T-cell (primary cell): ENCODE measurements at regions not wholly inside any gene's neighbourhood (a gene's known extent, or its start where the extent isn't known, plus 50 kb on each side); places are given as distances from the start of the nearest gene placed in this dataset.

ENCODE experiments used
- ATAC-seq, 4 experiments: fragments of 200-7000 bp in 3 of 4; fragments of 150-1000 bp in 1 of 4; cut with Tn5 transposase; replicated peaks in 1 of 4; 1 replicate in 3 of 4; 2 replicates in 1 of 4; pipeline ENCODE4 v1.10.0; 2021; ENCODE audit warnings: moderate library complexity in 3 of 4, mild to moderate bottlenecking in 2 of 4, moderate number of reproducible peaks in 1 of 4
- CTCF ChIA-PET, 2 donors: fragments of 300-600 bp; sonication (Branson Sonifier 250); formaldehyde crosslinking; loops; one replicate each; lab custom pipeline; 2022; ENCODE audit warnings: antibody characterized with exemption in 2 of 2; lab: Charles Lee
- POLR2A ChIA-PET, 2 donors: fragments of 300-600 bp; sonication (Branson Sonifier 250); formaldehyde crosslinking; loops; one replicate each; lab custom pipeline; 2022; ENCODE audit warnings: antibody characterized with exemption in 2 of 2; lab: Charles Lee
- DNase-seq, 35 experiments: peaks; one replicate each; pipeline versions ENCODE4 v3.0.0 to v3.0.0-alpha.2; 2013 to 2023
- H3K27ac ChIP-seq: one replicate; pipeline ENCODE4 v1.5.1; 2013; ENCODE audit warnings: low read length
- H3K27me3 ChIP-seq, 2 experiments: replicated peaks in 1 of 2; 1 replicate in 1 of 2; 2 replicates in 1 of 2; pipeline versions ENCODE4 v1.6.1 to v1.7.0; 2013; ENCODE audit warnings: low read length in 1 of 2, mixed read lengths in 1 of 2; ENCODE audit not compliant: control insufficient read depth in 2 of 2, insufficient read depth in 2 of 2; ENCODE audit errors: extremely low read depth in 1 of 2
- H3K36me3 ChIP-seq, 2 donors: 1 replicate in 1 of 2; 2 replicates in 1 of 2; pipeline versions ENCODE4 v1.6.1 to v1.7.0; 2013; ENCODE audit warnings: low read length in 1 of 2; ENCODE audit not compliant: control insufficient read depth in 2 of 2, insufficient read depth in 1 of 2; ENCODE audit errors: extremely low read depth in 1 of 2
- H3K4me1 ChIP-seq, 2 experiments: 1 replicate in 1 of 2; 2 replicates in 1 of 2; pipeline versions ENCODE4 v1.6.1 to v1.7.0; 2013; ENCODE audit warnings: low read length in 2 of 2, mixed read lengths in 1 of 2; ENCODE audit not compliant: insufficient read depth in 2 of 2, control insufficient read depth in 1 of 2; ENCODE audit errors: extremely low read depth in 1 of 2
- H3K4me3 ChIP-seq, 2 donors: 1 replicate in 1 of 2; 2 replicates in 1 of 2; pipeline versions ENCODE4 v1.5.1 to v1.7.0; 2013; ENCODE audit warnings: mild to moderate bottlenecking in 2 of 2, low read length in 1 of 2, moderate library complexity in 1 of 2; ENCODE audit not compliant: control insufficient read depth in 1 of 2; ENCODE audit errors: extremely low read depth in 1 of 2
- H3K9me3 ChIP-seq: 2 replicates; pipeline ENCODE4 v1.7.0; 2013
- H3K27ac Mint-ChIP-seq, 2 donors: one replicate each; pipeline ENCODE4 v1.8.0; 2020 to 2021; ENCODE audit warnings: mild to moderate bottlenecking in 2 of 2, mixed read lengths in 2 of 2
- H3K27me3 Mint-ChIP-seq, 2 donors: one replicate each; pipeline ENCODE4 v1.8.0; 2021 to 2022; ENCODE audit warnings: mixed read lengths in 2 of 2
- H3K36me3 Mint-ChIP-seq: one replicate; pipeline ENCODE4 v1.8.0; 2021; ENCODE audit warnings: mixed read lengths
- H3K4me1 Mint-ChIP-seq, 3 donors: one replicate each; pipeline ENCODE4 v1.8.0; 2020 to 2022; ENCODE audit warnings: mixed read lengths in 3 of 3, mild to moderate bottlenecking in 1 of 3
- H3K4me3 Mint-ChIP-seq, 3 donors: one replicate each; pipeline ENCODE4 v1.8.0; 2020 to 2022; ENCODE audit warnings: mild to moderate bottlenecking in 3 of 3, mixed read lengths in 3 of 3, moderate library complexity in 3 of 3
- H3K9me3 Mint-ChIP-seq, 3 donors: one replicate each; pipeline ENCODE4 v1.8.0; 2020 to 2022; ENCODE audit warnings: mixed read lengths in 3 of 3
- WGBS: methylation state at CpG from one replicate; pipeline ENCODE4 v1.1.5; 2013; ENCODE audit warnings: missing lambda C conversion rate; ENCODE audit not compliant: insufficient coverage; 5-methylcytosine and 5-hydroxymethylcytosine counted together

- H3K9me3 Mint-ChIP-seq, result no peaks in the 10 kb centered on the region
- Histone ChIP-seq H3K27ac (no peak overlapping the region), H3K36me3 (no peaks in the 10 kb centered on the region), H3K9me3 (no peaks in the 10 kb centered on the region), H3K27me3 (no peaks in the 10 kb centered on the region), H3K4me3 (no peak overlapping the region), H3K4me1 (no peaks in the 10 kb centered on the region)
- CTCF ChIA-PET, result interaction anchor here in 1 of 2 donors (0.5 kb wide), 1 partner anchor 99 kb away, joined by 4 read pairs; no protein-coding TSS in a partner anchor
- H3K27me3 Mint-ChIP-seq, result no peaks in the 10 kb centered on the region
- no peak for DNase-seq
- no peak overlapping the region for H3K4me3 Mint-ChIP-seq
- WGBS, result 83% methylated on average over 1 of the region's 4 CpGs
- peaks cover 14% of the 10 kb centered on the region for H3K36me3 Mint-ChIP-seq
- no peak overlapping the region for H3K27ac Mint-ChIP-seq
- ATAC-seq, result no peak
- POLR2A ChIA-PET, result no interaction called here
- H3K4me1 Mint-ChIP-seq, result peaks cover 5 to 28% (median 15%) of the 10 kb centered on the region in 3 donors
These were observed 79.9 kb upstream of the FUCA2 start for GRCh38 chr6:143591441-143591840.

- no peaks in the 10 kb centered on the region for H3K4me1 ChIP-seq
- WGBS, result 100% methylated on average over 1 of the region's 4 CpGs
- Mint-ChIP-seq H3K9me3 (no peaks in the 10 kb centered on the region), H3K27me3 (no peaks in the 10 kb centered on the region), H3K27ac (no peak overlapping the region), H3K36me3 (peaks cover 14% of the 10 kb centered on the region), H3K4me3 (no peak overlapping the region), H3K4me1 (peaks cover 5 to 14% (median 5%) of the 10 kb centered on the region in 3 donors)
- no peaks in the 10 kb centered on the region for H3K36me3 ChIP-seq
- ATAC-seq (no peak), DNase-seq (no peak)
- H3K27me3 ChIP-seq, result no peaks in the 10 kb centered on the region
- ChIA-PET POLR2A (no interaction called here), CTCF (interaction anchor here in 1 of 2 donors (1.0 kb wide), 1 partner anchor 156 kb away, joined by 3 read pairs; no protein-coding TSS in a partner anchor)
- no peak overlapping the region for H3K27ac ChIP-seq
- no peaks in the 10 kb centered on the region for H3K9me3 ChIP-seq
- H3K4me3 ChIP-seq, result no peak overlapping the region
These were observed 77.6 kb upstream of the FUCA2 start for GRCh38 chr6:143589162-143589561.

- H3K27ac ChIP-seq, result no peak overlapping the region
- no peaks in the 10 kb centered on the region for H3K36me3 ChIP-seq
- H3K27me3 Mint-ChIP-seq, result no peaks in the 10 kb centered on the region
- no peaks in the 10 kb centered on the region for H3K9me3 ChIP-seq
- H3K27me3 ChIP-seq, result no peaks in the 10 kb centered on the region
- H3K36me3 Mint-ChIP-seq, result peaks cover 14% of the 10 kb centered on the region
- H3K27ac Mint-ChIP-seq, result no peak overlapping the region
- ChIA-PET POLR2A (no interaction called here), CTCF (interaction anchor here in 1 of 2 donors (0.9 kb wide), 1 partner anchor 17 kb away, joined by 3 read pairs; no protein-coding TSS in a partner anchor)
- no peak for ATAC-seq
- 100% methylated on average over 2 of the region's 6 CpGs for WGBS
- no peaks in the 10 kb centered on the region for H3K4me1 ChIP-seq
- no peak overlapping the region for H3K4me3 Mint-ChIP-seq
- H3K4me3 ChIP-seq, result no peak overlapping the region
- H3K9me3 Mint-ChIP-seq, result no peaks in the 10 kb centered on the region
- DNase-seq, result no peak
- peaks cover 0 to 12% (median 4%) of the 10 kb centered on the region in 3 donors for H3K4me1 Mint-ChIP-seq
These were observed 75.0 kb upstream of the FUCA2 start for GRCh38 chr6:143586557-143586956.

- no peaks in the 10 kb centered on the region for H3K27me3 ChIP-seq
- H3K36me3 Mint-ChIP-seq, result peaks cover 16% of the 10 kb centered on the region
- ChIA-PET POLR2A (interaction anchor here in 1 of 2 donors (0.6 kb wide), 1 partner anchor 11 kb away, joined by 3 read pairs; no protein-coding TSS in a partner anchor), CTCF (interaction anchor here in 1 of 2 donors (0.6 to 0.8 kb wide), 3 partner anchors 10 to 472 kb away, joined by 3 to 4 read pairs (median 3); no protein-coding TSS in a partner anchor)
- ATAC-seq (no peak), DNase-seq (no peak)
- no peak overlapping the region for H3K27ac Mint-ChIP-seq
- no peaks in the 10 kb centered on the region for H3K27me3 Mint-ChIP-seq
- H3K36me3 ChIP-seq, result no peaks in the 10 kb centered on the region
- no peaks in the 10 kb centered on the region for H3K9me3 Mint-ChIP-seq
- H3K4me3 ChIP-seq, result no peak overlapping the region
- H3K4me1 ChIP-seq, result no peaks in the 10 kb centered on the region
- no peaks in the 10 kb centered on the region for H3K9me3 ChIP-seq
- no peak overlapping the region for H3K27ac ChIP-seq
- peaks cover 6 to 19% (median 9%) of the 10 kb centered on the region in 3 donors for H3K4me1 Mint-ChIP-seq
- no peak overlapping the region for H3K4me3 Mint-ChIP-seq
- 100% methylated on average over 1 of the region's 4 CpGs for WGBS
These were observed 74.2 kb upstream of the FUCA2 start for GRCh38 chr6:143585716-143586115.

- ChIA-PET POLR2A (interaction anchor here in 1 of 2 donors (0.6 kb wide), 1 partner anchor 11 kb away, joined by 3 read pairs; no protein-coding TSS in a partner anchor), CTCF (interaction anchor here (0.6 to 0.8 kb wide), 5 partner anchors 10 to 529 kb away, joined by 3 to 4 read pairs (median 3); no protein-coding TSS in a partner anchor)
- Mint-ChIP-seq H3K27ac (no peak overlapping the region), H3K9me3 (no peaks in the 10 kb centered on the region), H3K27me3 (no peaks in the 10 kb centered on the region), H3K4me3 (no peak overlapping the region), H3K36me3 (peaks cover 11% of the 10 kb centered on the region), H3K4me1 (peaks cover 6 to 21% (median 9%) of the 10 kb centered on the region in 3 donors)
- DNase-seq (no peak), ATAC-seq (no peak)
- Histone ChIP-seq H3K27ac (no peak overlapping the region), H3K4me1 (no peaks in the 10 kb centered on the region), H3K27me3 (no peaks in the 10 kb centered on the region), H3K9me3 (no peaks in the 10 kb centered on the region), H3K4me3 (no peak overlapping the region), H3K36me3 (no peaks in the 10 kb centered on the region)
- no CpG with 5 or more reads among the region's 1 CpG for WGBS
These were observed 73.7 kb upstream of the FUCA2 start for GRCh38 chr6:143585241-143585640.

- H3K4me3 Mint-ChIP-seq, result no peak overlapping the region
- H3K9me3 Mint-ChIP-seq, result no peaks in the 10 kb centered on the region
These were observed 72.2 kb upstream of the FUCA2 start for GRCh38 chr6:143583542-143584327.

More at GRCh38 chr6:143583542-143584327, 72.2 kb upstream of the FUCA2 start:
- Mint-ChIP-seq H3K36me3 (peaks cover 12% of the 10 kb centered on the region), H3K27me3 (no peaks in the 10 kb centered on the region), H3K27ac (no peak overlapping the region), H3K4me1 (peaks cover 6 to 23% (median 9%) of the 10 kb centered on the region in 3 donors)
- ChIA-PET POLR2A (no interaction called here), CTCF (interaction anchor here in 1 of 2 donors (0.5 to 0.9 kb wide), 2 partner anchors 8 to 859 kb away, joined by 3 to 4 read pairs; no protein-coding TSS in a partner anchor)
- Histone ChIP-seq H3K4me1 (no peaks in the 10 kb centered on the region), H3K36me3 (no peaks in the 10 kb centered on the region), H3K4me3 (no peak overlapping the region), H3K27ac (no peak overlapping the region), H3K27me3 (no peaks in the 10 kb centered on the region), H3K9me3 (no peaks in the 10 kb centered on the region)
- 100% methylated on average over 3 of the region's 5 CpGs for WGBS
- no peak for DNase-seq
- ATAC-seq, result no peak
